SK-MEL-5 (cell line): ENCODE measurements at regions not wholly inside any gene's neighbourhood (a gene's known extent, or its start where the extent isn't known, plus 50 kb on each side); places are given as distances from the start of the nearest gene placed in this dataset.
"Not testable (repeated sequence)": the region's sequence is repeated elsewhere in the genome, so short reads cannot be mapped to it uniquely, and the experiment has no call there.

Experiments used
- DNase-seq: peaks from one replicate; pipeline ENCODE4 v3.0.0-alpha.2; 2016; ENCODE audit warnings: low read depth, low spot score
- in situ Hi-C: cut with HindIII; loops from 2 replicates; pipeline ENCODE4 v1.10.0; 2016; ENCODE audit warnings: low sequenced_read_pairs, high pct_unique_total_duplicates, low pct_unique_long_range_greater_than_20kb

DNA sequence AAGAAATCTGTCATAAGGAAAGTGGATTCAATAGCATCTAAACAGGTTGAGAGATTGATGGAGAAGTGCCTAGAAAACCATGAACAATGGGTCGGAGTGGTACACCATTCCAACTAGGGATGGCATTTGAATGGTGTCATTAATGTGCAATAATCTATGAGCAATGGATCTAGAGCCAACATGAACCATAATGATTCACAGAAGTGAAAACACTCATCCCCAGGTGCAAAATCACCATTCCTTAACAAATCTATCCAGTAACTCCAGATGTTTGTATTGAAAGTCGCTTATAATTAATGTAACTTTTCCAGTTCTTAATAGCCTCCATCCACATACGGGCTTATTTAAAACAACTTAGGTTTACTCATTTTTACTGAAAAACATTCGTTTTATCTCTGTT is 201.3 kb upstream of the ADGRL4 start:
- in situ Hi-C loops: no loop called here
- no peak for DNase-seq

DNA sequence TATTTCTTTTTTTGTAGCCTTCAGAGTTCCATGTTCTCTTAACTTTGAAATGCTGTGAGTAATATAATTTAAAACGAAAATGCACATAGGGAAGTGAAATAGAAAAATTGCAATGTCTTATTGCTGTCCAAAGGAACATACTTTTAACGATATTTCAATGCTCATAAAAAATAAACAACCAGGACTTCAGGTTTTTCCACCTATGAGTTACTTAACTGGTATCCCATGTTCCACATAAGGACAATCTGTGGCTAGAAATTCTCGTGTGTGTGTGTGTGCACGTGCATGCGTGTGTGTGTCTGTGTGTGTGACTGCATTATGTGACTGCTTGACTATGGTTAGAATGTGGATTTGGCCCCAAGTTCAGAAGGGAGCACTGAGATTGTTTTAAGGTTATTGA is 200.8 kb upstream of the ADGRL4 start:
- in situ Hi-C loops: no loop called here
- DNase-seq: no peak

DNA sequence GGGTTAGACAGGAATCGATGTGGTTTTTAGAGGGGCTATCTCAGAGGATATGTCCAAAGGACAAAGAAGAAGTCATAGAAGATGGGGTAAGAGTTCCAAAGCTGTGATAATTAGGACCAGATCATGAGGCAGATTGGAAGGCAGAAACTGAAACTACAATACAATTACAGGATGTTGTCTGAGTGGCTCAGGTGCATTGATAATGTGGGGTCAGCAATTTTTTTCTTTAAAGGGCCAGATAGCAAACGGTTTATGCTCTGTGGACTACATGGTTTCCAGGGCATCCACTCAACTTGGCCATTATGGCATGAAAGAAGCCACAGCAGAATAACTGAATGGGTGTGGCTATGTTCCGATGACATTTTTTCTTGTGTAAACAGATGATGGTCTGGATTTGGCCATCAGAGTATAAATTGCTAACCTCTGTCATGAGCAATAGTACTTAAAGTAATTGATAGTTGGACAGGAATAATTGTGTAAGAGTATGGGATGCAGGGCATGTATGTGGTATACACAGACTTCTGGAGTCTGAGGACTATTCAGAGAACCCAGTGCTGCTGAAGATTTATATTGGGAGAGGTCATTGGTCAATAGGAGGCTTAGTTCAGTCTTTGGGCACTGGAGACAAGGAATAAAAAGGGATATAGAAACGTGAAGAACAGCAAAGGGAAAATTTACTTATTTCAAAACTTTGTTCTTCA is 198.4 kb upstream of the ADGRL4 start:
- in situ Hi-C loops: no loop called here
- no peak for DNase-seq

DNA sequence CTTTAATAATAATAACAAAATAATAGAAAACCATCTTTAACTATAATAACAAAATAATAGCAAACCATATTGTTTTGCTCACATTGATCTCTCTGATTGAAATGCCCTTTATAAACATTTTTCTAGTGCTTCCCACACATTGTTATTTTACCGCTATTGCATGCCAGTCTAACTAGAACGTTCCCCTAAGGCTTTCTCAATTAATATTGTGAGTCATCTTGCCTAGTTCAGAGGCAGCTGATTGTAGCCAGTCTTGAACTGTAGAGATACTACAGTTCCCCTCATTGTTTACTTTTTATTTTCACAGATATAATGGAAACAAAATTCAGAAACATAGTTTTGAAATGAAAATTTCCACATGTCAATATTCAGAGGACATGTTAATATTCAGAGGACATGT is 192.3 kb upstream of the ADGRL4 start:
- peak; percentile 53 for DNase-seq
- in situ Hi-C loops: no loop called here

DNA sequence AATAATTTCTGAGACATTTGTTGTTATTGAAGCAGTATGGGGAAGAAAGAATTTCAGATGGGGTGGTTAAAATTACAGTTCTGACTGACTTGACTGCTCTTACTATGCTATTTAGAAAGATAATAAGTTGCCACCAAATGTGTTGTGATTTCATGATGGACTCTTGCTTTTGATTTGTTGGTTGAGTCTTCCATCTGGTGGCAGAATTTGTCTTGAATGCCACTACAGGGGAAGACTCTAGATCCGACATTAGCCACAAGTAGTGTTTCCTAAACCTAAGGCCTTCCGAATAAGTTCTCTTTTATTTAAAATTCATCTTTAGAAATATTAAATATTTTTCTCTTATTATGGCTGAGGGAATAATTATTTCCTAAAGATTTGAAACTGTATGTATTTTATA is 190.9 kb upstream of the ADGRL4 start:
- in situ Hi-C loops: no loop called here
- peak; percentile 57 for DNase-seq

DNA sequence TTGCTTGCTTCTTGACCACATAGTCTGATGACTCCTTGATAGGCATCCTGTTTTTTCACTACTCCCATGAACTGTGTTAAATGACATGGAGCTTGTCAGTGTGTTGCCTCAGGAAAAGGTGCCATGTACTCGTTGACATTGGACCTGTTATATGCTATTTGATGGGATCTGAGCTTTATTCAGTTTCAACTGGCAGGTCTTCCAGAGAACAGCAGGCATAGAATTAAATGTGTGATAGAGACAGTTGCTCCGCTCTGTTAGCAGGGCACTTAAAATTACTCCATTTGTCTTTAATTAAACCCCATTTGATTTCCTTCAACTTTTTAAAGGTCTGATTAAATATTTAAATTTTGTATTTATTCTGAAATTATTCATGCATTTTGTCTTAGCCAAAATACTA is 189.7 kb upstream of the ADGRL4 start:
- DNase-seq: no peak
- in situ Hi-C loops: no loop called here

DNA sequence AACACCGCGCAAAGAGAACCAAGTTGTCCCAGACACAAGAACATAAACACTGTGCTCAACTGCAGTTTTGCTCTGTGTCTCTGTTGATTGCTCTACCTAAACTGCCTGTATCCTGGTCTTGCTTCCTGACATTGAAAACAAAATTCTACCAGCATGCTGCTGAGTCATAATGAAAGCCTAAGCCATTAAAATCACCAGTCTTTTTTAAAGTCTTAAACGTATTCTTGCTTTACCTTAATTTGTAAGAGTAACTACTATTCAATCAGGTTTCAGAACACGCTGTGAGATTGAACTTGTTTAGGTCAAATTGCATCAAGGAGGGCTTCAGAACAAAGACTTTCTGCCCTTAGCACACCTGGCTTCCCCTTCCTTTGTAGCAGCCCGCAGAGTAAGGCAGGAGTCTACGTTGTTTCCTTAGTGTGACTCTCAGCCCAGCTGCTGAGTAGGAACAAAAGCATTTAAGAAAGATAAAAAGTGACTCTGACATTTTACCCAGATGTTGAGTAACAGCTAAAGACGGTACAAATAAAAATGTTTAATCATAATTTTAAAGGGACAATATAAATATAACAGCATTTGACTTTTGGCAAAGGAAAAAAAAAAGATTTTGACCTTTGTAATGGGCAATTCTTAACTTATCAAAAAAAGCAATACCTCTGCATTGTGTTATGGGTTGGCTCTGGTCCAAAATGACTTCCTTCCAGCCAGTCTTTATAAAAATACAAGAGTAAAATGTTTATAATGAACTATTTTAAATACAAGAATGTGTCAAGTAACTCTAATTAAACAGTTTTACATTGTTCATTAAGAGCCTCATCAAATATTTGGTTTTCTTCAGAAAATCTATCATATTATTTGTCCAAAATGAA is 186.9 kb upstream of the ADGRL4 start:
- DNase-seq: no peak
- in situ Hi-C loops: no loop called here

DNA sequence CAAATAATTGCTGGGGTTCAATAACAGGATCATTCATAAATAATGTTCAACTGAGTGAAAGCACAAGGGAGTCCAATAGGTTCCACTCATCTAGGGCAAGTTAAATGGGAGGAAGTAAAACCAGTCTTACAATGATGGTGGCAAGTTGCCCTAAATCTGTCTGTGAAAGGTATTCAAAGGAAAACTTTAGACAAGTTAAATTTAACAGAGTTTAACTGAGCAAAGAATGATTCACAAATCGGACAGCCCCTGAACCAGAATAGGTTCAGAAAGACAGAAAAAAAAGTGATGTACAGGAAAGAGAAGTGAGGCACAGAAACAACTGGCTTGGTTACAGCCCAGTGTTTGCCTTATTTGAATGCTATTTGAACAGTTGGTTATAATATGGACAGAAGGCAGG is 183.5 kb upstream of the ADGRL4 start:
- in situ Hi-C loops: no loop called here
- no peak for DNase-seq

DNA sequence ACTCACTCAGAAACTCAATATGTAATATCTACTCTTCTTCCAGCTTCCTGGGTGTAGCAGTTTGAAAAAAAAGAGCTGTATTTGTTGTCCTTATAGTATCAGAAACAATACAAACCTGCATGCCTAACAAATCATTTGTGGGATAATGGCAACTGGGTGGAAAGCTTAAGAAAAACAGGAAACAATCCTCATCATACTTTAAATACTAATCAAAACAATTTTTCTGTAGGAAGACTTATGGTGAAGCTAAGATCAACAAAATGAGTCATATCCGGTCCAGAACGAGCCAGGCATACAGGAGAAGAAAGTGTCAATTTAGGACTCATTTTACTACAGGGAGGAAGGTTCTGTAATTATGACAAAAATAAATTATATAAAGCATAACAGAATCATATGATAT is 181.8 kb upstream of the ADGRL4 start:
- in situ Hi-C loops: no loop called here
- DNase-seq: no peak

DNA sequence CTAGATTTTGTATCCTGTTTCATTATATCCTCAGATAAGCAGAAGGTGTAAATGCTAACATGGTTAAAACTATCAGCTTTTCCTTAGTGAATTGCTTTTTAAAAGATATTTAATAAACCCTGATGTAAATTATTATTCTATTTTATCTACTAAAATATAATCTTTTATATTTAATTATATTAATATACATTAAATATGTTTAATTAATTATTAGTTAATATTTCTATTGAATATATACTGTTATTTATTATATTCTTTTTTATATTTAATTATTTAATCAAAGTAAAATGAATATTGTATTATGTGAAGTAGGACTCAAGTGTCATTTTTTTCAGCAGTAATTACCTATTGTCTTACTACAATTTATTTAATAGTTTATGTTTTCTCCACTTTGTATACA is 179.7 kb upstream of the ADGRL4 start:
- DNase-seq: no peak
- in situ Hi-C loops: no loop called here

DNA sequence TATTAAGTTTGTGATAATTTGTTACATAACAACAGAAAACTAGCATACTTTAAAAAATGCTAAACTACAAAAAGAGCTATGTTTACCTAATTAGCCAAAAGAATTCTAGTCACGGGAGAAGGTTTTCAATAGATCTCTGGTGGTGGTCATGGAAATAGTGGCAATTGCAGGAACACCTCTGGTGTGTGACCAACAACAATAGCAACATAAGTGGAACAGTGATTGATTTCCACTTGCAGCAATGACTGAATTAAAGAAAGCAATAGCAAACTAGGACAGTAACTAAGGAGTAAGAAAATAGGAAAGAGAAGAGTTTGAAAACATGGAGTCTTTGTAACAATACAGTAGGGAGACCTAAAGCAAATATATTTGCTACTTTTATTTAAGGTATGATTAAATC is 171.3 kb upstream of the ADGRL4 start:
- in situ Hi-C loops: no loop called here
- no peak for DNase-seq

DNA sequence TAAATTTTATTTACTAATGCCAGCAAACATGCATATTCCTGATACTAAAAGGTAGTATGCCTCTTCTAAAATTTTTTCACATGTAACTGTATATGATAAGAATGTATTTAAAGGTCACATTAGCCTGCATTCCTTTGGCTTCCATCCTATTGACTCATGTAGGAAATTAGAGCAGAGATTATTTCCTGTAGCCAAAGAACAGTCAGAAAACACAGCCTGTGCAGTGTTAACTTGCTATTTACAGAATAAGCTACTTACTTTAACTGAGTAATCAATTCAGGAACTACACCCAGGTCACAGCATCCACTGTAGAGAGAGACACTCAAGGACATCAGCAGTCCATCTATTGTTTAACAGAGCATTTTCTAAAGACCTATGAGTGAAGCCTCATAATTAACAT is 154.5 kb upstream of the ADGRL4 start:
- in situ Hi-C loops: no loop called here
- no peak for DNase-seq

DNA sequence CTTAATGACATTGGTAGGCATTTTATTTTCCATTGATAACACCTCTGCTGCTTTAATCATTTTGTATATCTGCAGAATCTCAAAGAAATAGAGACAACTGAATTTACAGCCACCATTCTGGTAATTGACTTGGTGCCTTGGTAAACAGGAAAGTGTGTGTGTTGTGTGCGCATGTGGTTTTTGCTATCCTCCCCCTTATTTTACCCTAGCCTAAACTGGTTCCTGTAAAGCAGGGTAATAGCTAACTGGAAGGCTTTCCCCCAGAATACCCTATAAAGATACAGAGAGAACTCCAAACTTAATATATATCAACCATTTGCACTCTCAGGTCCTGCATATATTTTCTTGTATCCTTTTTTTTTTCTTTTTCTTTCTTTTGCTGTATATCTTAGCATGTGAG is 149.5 kb upstream of the ADGRL4 start:
- DNase-seq: no peak
- in situ Hi-C loops: no loop called here

DNA sequence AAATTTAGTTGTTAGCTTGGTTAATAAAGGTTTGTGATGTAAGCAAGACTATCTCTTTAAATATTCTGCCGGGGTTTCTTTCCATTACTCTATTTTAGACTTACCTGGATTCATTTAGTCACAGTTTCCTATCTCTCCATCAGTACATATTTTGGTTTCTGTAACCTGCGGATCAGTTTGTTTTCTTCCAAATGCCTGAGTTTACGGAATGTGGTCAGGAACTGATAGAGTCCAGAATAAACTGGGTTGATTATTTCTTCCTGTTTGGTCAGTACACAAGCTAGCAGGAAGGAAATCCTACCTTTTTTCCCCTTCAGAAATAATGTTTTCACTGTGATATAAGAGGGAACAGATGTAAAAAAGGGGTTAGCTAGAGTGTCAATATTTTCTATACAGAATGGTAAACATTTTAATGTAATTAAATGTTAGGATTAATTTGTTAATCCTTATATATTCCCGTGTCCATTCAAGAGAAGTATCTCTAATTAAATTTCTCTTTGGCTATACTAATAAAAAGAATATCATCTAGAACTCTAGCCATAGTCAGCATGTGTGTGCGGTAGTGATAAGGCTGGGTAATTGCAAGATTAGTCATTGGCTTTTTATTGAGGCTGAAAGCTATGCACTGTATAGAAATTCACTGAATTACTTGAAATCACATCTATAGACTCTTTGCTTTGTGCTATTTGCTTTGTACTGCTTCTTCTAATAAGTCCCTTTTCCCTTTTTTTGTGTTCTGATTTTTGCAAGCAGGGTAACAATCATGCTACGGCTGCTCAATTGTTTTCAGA is 144.7 kb upstream of the ADGRL4 start:
- no peak for DNase-seq
- in situ Hi-C loops: no loop called here

DNA sequence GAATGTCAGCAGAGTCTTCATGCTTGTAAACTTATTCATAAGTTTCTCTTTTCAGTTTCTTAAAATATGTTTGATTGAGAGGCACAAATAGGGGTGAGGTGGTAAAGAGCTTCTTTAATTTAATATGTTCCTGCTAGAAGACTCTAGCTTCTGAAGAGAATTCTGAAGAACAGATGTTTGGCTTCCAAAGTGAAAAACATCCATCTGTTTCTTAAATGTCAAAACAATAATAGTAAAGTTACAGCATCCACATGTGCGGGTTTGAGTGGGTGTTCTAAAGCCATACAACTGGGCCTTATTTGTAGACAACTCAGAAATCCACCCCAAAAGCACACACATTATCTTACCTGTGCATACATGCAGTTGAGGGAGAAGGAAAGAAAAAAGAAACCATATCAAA is 144.0 kb upstream of the ADGRL4 start:
- in situ Hi-C loops: no loop called here

DNA sequence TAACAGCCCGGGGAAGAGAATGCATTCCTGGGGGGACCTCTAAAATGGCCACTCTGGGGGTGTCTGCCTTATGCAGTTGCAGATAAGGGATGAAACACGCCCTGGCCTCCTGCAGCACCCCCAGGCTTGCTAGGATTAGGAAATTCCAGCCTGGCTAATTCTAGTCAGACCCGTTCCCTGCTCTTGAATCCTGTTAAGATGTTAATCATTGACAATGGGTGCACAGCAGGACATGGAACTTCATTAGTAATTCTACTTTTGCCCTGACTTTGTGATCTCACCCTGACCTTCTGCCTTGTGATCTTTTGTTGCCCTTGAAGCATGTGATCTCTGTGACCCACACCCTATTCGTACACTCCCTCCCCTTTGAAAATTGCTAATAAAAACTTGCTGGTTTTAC is 131.7 kb upstream of the ADGRL4 start:
- DNase-seq, in situ Hi-C loops: not testable (repeated sequence)

More for the DNA sequence above, 144.0 kb upstream of the ADGRL4 start:
- no peak for DNase-seq

DNA sequence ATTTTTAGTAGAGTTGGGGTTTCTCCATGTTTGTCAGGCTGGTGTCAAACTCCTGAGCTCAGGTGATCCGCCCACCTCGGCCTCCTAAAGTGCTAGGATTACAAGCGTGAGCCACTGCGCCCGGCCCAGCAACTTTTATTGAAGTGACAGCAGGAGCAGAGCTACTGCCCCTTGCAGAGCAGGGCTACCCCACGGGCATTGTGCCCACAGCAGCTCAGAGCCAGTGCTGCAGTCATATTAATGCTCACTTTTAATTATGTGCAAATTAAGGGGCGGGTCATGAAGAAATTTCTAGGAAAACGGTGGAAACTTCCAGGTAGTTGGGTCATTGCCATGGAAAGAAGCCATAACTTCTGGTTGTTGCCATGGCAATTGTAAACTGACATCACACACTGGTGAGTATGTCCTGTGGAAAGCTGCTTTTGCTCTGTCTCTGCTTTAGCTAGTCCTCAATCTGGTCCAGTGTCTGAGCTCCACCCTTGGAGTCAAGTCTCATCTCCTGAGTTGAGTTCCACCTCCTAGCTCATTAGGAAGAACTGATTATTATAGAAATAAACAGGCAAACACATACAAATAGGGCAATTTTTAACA is 127.3 kb upstream of the ADGRL4 start:
- in situ Hi-C loops: no loop called here
- no peak for DNase-seq

DNA sequence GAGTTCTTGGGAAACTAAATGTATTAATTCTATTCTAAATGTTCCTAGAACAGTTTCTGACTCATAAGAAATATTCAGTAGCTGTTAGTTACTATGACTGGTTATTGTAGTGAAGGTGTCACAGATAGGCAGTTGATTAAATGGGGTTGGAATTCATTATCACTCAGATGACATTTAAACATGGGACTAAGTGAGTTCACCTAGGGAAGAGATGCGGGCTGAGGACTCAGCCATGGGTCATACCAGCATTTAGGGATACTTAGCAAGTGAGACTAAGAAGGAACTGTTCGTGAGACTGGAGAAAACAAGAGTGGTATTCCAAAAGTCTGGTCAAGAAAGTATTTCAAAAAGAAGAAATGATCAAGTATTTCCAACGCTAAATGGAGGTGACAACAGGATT is 125.1 kb upstream of the ADGRL4 start:
- in situ Hi-C loops: no loop called here
- DNase-seq: no peak
